Panc1 (cell line): ENCODE measurements at regions not wholly inside any gene's neighbourhood (a gene's known extent, or its start where the extent isn't known, plus 50 kb on each side); places are given as distances from the start of the nearest gene placed in this dataset.

Experiments
- ATAC-seq: fragments of 200-7000 bp; cut with Tn5 transposase; 2 replicates; pipeline ENCODE4 v1.9.1; 2020; ENCODE audit warnings: mild to moderate bottlenecking, moderate library complexity
- BruUV-seq: library from RNA; stranded (reverse); fragments of 400-500 nt; replicated peaks from 2 replicates; lab custom pipeline; 2021; lab: Mats Ljungman, UMichigan
- CTCF ChIA-PET: fragments of 300-600 bp; sonication (Branson Sonifier 250); formaldehyde crosslinking; loops from one replicate; lab custom pipeline; 2022; ENCODE audit warnings: antibody characterized with exemption; lab: Charles Lee
- POLR2A ChIA-PET: fragments of 300-600 bp; sonication (Branson Sonifier 250); formaldehyde crosslinking; loops from one replicate; lab custom pipeline; 2022; ENCODE audit warnings: antibody characterized with exemption; lab: Charles Lee
- DNase-seq: peaks from one replicate; pipeline ENCODE4 v3.0.0-alpha.2; 2010; ENCODE audit warnings: low read depth, low spot score
- H3K27ac ChIP-seq: 2 replicates; pipeline ENCODE4 v1.5.1; 2011; ENCODE audit warnings: mild to moderate bottlenecking, low read length, inconsistent platforms
- H3K27me3 ChIP-seq: fragments of 200-500 bp; sonication (Bioruptor generic); 2 replicates; pipeline ENCODE4 v1.6.0; 2014; ENCODE audit warnings: low read length, inconsistent platforms; ENCODE audit not compliant: control insufficient read depth, insufficient read depth
- H3K36me3 ChIP-seq: fragments of 200-500 bp; sonication (Bioruptor generic); 2 replicates; pipeline ENCODE4 v1.5.1; 2014; ENCODE audit warnings: inconsistent platforms, mild to moderate bottlenecking, low read length, moderate library complexity; ENCODE audit not compliant: control insufficient read depth, insufficient read depth
- H3K4me1 ChIP-seq: 2 replicates; pipeline ENCODE4 v1.5.1; 2011; ENCODE audit warnings: inconsistent platforms, mild to moderate bottlenecking, low read length, moderate library complexity; ENCODE audit not compliant: control insufficient read depth, insufficient read depth
- H3K4me3 ChIP-seq, 2 experiments: 2 replicates each; pipeline ENCODE4 v1.5.1; 2011 to 2012; ENCODE audit warnings: low read depth in 2 of 2, low read length in 2 of 2, mild to moderate bottlenecking in 2 of 2, inconsistent platforms in 1 of 2, moderate library complexity in 1 of 2
- H3K9me3 ChIP-seq: fragments of 200-500 bp; sonication (Bioruptor generic); 2 replicates; pipeline ENCODE4 v1.5.1; 2014; ENCODE audit warnings: low read depth, mild to moderate bottlenecking, inconsistent platforms, low read length, moderate library complexity; ENCODE audit not compliant: control insufficient read depth, insufficient read depth
- CTCF ChIP-seq: fragments of 450-650 bp; IDR thresholded peaks from 2 replicates; pipeline ENCODE4 v1.5.1; 2017; ENCODE audit warnings: mild to moderate bottlenecking
- POLR2AphosphoS5 ChIP-seq: IDR thresholded peaks from 2 replicates; pipeline ENCODE4 v1.6.1; 2012; ENCODE audit warnings: mild to moderate bottlenecking, low read depth, low read length, moderate library complexity
- REST ChIP-seq, 2 experiments: IDR thresholded peaks; 2 replicates each; pipeline ENCODE4 v1.6.1; 2011 to 2012; ENCODE audit warnings: low read depth in 2 of 2, control low read depth in 1 of 2, low read length in 1 of 2, mild to moderate bottlenecking in 1 of 2, moderate library complexity in 1 of 2; ENCODE audit not compliant: insufficient read depth in 1 of 2
- SIN3A ChIP-seq: IDR thresholded peaks from 2 replicates; pipeline ENCODE4 v1.6.1; 2012; ENCODE audit warnings: low read depth, mild to moderate bottlenecking, low read length, moderate library complexity, borderline replicate concordance; ENCODE audit not compliant: insufficient read depth
- TCF7L2 ChIP-seq: IDR thresholded peaks from 2 replicates; pipeline ENCODE4 v1.6.1; 2011; ENCODE audit warnings: mild to moderate bottlenecking, low read depth, low read length, inconsistent platforms
- in situ Hi-C: cut with HindIII; loops from 2 replicates; pipeline ENCODE4 v1.10.0; 2016; ENCODE audit warnings: low sequenced_read_pairs, low pct_unique_long_range_greater_than_20kb
- intact Hi-C: fragments of 100-400 bp; cut with micrococcal nuclease; formaldehyde crosslinking; loops from one replicate; pipeline ENCODE4 v1.10.0; 2022; ENCODE audit not compliant: unreplicated experiment

- H3K9me3 ChIP-seq, result no peaks in the 10 kb centered on the region
- ChIA-PET CTCF (no interaction called here), POLR2A (no interaction called here)
- H3K27ac ChIP-seq, result no peak overlapping the region
- in situ Hi-C loops (no loop called here), intact Hi-C loops (no loop called here)
- no peak overlapping the region for H3K4me3 ChIP-seq
- no peak for TF ChIP-seq POLR2AphosphoS5
- no peak for TF ChIP-seq REST (IDR thresholded peaks at IDR 0.05; ENCODE audit: insufficient read depth in 1 of 2, low read depth in 2 of 2, low read length in 1 of 2)
- TF ChIP-seq SIN3A, result no peak
- TF ChIP-seq CTCF, result no peak
- TF ChIP-seq TCF7L2, result no peak
- ATAC-seq (no peak), DNase-seq (no peak)
- no peaks in the 10 kb centered on the region for H3K4me1 ChIP-seq
- H3K36me3 ChIP-seq, result no peaks in the 10 kb centered on the region
- no peaks in the 10 kb centered on the region for H3K27me3 ChIP-seq
- BruUV-seq, result no TSS peak
These were observed 307.1 kb downstream of the CTH start for GRCh38 chr1:70718086-70718630.

- ATAC-seq, result no peak
- no TSS peak for BruUV-seq
These were observed 308.1 kb downstream of the CTH start for GRCh38 chr1:70719154-70719553.

More at GRCh38 chr1:70719154-70719553, 308.1 kb downstream of the CTH start:
- Histone ChIP-seq H3K4me3 (no peak overlapping the region), H3K36me3 (no peaks in the 10 kb centered on the region), H3K27ac (no peak overlapping the region), H3K27me3 (no peaks in the 10 kb centered on the region), H3K4me1 (no peaks in the 10 kb centered on the region), H3K9me3 (no peaks in the 10 kb centered on the region)
- intact Hi-C loops (no loop called here), in situ Hi-C loops (no loop called here)
- ChIA-PET CTCF (no interaction called here), POLR2A (no interaction called here)
- no peak for DNase-seq
- no peak for TF ChIP-seq CTCF
- TF ChIP-seq REST (IDR thresholded peaks at IDR 0.05; ENCODE audit: insufficient read depth in 1 of 2, low read depth in 2 of 2, low read length in 1 of 2), result no peak
- TF ChIP-seq TCF7L2, result no peak
- TF ChIP-seq SIN3A, result no peak
- no peak for TF ChIP-seq POLR2AphosphoS5
